ENCODE measurements at regions not wholly inside any gene's neighbourhood (a gene's known extent, or its start where the extent isn't known, plus 50 kb on each side); places are given as distances from the start of the nearest gene placed in this dataset.

DNA sequence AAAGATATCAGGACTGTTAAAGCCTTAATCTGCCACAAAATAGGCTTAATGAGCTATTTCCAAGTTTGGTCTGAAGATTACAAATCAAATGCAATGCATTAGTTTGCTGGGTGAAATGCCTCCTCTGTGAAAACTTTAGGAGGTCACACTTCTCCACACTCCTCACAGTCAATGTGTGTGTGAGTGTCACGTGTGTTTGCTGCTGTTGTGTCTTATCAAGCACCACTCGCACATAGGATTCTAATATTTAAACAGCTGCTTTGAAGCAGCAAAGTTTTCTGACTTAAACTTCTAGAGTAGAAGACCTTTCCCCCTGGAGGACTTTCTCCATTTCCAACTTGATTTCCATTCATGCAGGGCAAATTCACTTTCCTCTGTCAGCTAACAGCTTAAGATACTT lies 203.2 kb upstream of the PEX5L start:
- Histone ChIP-seq H3K9ac (ENCODE audit: low read length) (no peak overlapping the region), H2BK12ac (ENCODE audit: low read length in 2 of 2) (no peak overlapping the region), H2AK5ac (ENCODE audit: low read length, severe bottlenecking) (no peak overlapping the region), H3K18ac (ENCODE audit: low read depth in 1 of 2, low read length in 2 of 2) (no peak overlapping the region), H3K27ac (ENCODE audit: low read length, poor library complexity, severe bottlenecking) (no peak overlapping the region), H3K4me2 (ENCODE audit: low read length, poor library complexity, severe bottlenecking) (no peak overlapping the region), H4K8ac (ENCODE audit: low read length) (no peak overlapping the region), H3K4me1 (ENCODE audit: control insufficient read depth, insufficient read depth, low read depth, low read length) (no peaks in the 10 kb centered on the region), H3K27me3 (ENCODE audit: control insufficient read depth in 1 of 2, insufficient read depth in 1 of 2, low read length in 2 of 2) (no peaks in the 10 kb centered on the region), H3K36me3 (ENCODE audit: control insufficient read depth in 1 of 2, insufficient read depth in 2 of 2, low read depth in 1 of 2, low read length in 2 of 2) (no peaks in the 10 kb centered on the region), H2BK15ac (ENCODE audit: low read depth, poor library complexity, severe bottlenecking) (no peak overlapping the region), H2AFZ (ENCODE audit: low read depth, low read length) (no peak overlapping the region), H3K23ac (ENCODE audit: low read length in 2 of 2) (no peak overlapping the region), H3K4ac (ENCODE audit: low read depth in 1 of 2, low read length in 2 of 2) (no peak overlapping the region), H4K91ac (ENCODE audit: low read length) (no peak overlapping the region), H3K14ac (ENCODE audit: low read length in 2 of 2) (no peak overlapping the region), H2BK5ac (ENCODE audit: low read depth, low read length, poor library complexity, severe bottlenecking) (no peak overlapping the region), H3K4me3 (ENCODE audit: insufficient read depth in 1 of 2, low read depth in 1 of 2, low read length in 2 of 2) (no peak overlapping the region), H3K79me1 (replicated peaks; ENCODE audit: low read length, poor library complexity, severe bottlenecking) (no peaks in the 10 kb centered on the region), H2BK120ac (ENCODE audit: low read depth, low read length) (no peak overlapping the region), H3K9me3 (ENCODE audit: control insufficient read depth, low read length) (peaks cover 2% of the 10 kb centered on the region)
- 85% methylated on average over 2 of the region's 2 CpGs for WGBS
- DNase-seq: no peak

DNA sequence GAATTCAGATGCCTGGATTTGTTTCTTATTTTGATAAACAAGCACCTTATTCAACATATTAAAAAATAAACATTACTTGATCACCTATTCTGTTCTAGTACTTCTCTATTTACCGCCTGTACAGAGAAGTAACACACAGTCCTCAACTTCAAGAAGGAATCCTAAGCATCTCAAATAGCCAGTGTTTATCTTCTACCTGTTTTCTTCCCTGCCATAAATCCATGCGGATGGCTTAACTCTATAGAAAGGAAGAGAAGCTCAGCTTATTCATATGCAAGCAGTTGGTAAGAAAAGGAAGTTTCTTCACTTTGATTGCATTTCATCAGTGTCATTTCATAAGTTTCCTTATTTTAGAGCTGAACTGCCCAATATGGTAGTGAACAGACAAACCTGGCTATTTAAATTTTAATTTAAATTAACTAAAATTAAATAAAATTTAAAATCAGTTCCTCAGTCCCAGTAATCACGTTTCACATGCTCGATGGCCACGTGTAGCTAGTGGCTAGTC lies 210.0 kb upstream of the PEX5L start:
- H2BK5ac ChIP-seq (ENCODE audit: low read depth, low read length, poor library complexity, severe bottlenecking): no peak overlapping the region
- no peaks in the 10 kb centered on the region for H3K27me3 ChIP-seq (ENCODE audit: control insufficient read depth in 1 of 2, insufficient read depth in 1 of 2, low read length in 2 of 2)
- no peak overlapping the region for H3K9ac ChIP-seq (ENCODE audit: low read length)
- no peak overlapping the region for H4K91ac ChIP-seq (ENCODE audit: low read length)
- 49% methylated on average over 4 of the region's 5 CpGs for WGBS
- no peak overlapping the region for H2BK120ac ChIP-seq (ENCODE audit: low read depth, low read length)
- H2AFZ ChIP-seq (ENCODE audit: low read depth, low read length): no peak overlapping the region
- no peak overlapping the region for H3K14ac ChIP-seq (ENCODE audit: low read length in 2 of 2)
- no peak overlapping the region for H3K4me2 ChIP-seq (ENCODE audit: low read length, poor library complexity, severe bottlenecking)
- no peak overlapping the region for H2AK5ac ChIP-seq (ENCODE audit: low read length, severe bottlenecking)
- no peak overlapping the region for H3K4me3 ChIP-seq (ENCODE audit: insufficient read depth in 1 of 2, low read depth in 1 of 2, low read length in 2 of 2)
- no peak overlapping the region for H4K8ac ChIP-seq (ENCODE audit: low read length)
- H3K9me3 ChIP-seq (ENCODE audit: control insufficient read depth, low read length): no peaks in the 10 kb centered on the region
- no peak overlapping the region for H3K23ac ChIP-seq (ENCODE audit: low read length in 2 of 2)
- no peaks in the 10 kb centered on the region for H3K79me1 ChIP-seq (replicated peaks; ENCODE audit: low read length, poor library complexity, severe bottlenecking)
- H2BK12ac ChIP-seq (ENCODE audit: low read length in 2 of 2): no peak overlapping the region
- no peak overlapping the region for H3K18ac ChIP-seq (ENCODE audit: low read depth in 1 of 2, low read length in 2 of 2)
- no peak overlapping the region for H3K27ac ChIP-seq (ENCODE audit: low read length, poor library complexity, severe bottlenecking)
- no peaks in the 10 kb centered on the region for H3K4me1 ChIP-seq (ENCODE audit: control insufficient read depth, insufficient read depth, low read depth, low read length)
- DNase-seq: no peak
- no peaks in the 10 kb centered on the region for H3K36me3 ChIP-seq (ENCODE audit: control insufficient read depth in 1 of 2, insufficient read depth in 2 of 2, low read depth in 1 of 2, low read length in 2 of 2)
- H2BK15ac ChIP-seq (ENCODE audit: low read depth, poor library complexity, severe bottlenecking): no peak overlapping the region
- H3K4ac ChIP-seq (ENCODE audit: low read depth in 1 of 2, low read length in 2 of 2): no peak overlapping the region

DNA sequence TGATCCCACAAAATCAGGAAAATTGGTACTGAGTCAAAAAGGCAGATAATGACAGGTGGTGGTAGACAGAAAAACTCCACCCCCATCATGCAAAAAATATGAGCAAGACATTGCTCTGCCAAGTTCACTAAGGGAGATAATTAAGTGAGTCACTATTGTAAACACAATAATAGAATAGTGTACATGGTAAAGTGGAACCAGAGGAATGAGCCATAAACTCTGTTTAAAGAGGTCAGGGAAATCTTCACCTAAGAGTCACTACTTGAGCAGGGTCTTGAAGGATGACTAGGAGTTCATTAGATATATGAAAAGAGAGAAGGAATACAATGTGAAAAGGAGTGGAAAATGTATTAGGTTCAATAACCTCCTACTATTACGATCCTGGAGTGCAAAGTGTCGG lies 213.4 kb upstream of the PEX5L start:
- H3K27ac ChIP-seq (ENCODE audit: low read length, poor library complexity, severe bottlenecking): no peak overlapping the region
- WGBS: 80% methylated on average over 2 of the region's 2 CpGs

DNA sequence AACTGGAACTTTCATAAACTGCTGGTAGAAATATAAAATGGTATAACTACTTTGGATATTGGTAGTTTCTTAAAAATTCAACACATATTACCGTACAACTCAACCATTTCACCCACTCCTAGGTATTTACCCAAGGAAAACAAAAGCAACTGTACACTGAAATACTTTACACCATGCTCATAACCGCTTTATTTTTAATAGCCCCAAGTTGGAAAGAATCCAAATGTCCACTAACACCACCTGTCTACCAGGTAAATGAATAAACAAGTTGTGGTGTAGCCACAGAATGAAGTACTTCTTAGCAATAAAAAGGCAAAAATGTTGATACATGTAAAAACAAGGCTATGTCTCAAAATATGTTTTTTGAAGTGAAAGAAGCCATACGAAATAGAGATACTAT lies 215.9 kb upstream of the PEX5L start:
- Histone ChIP-seq H2BK5ac (ENCODE audit: low read depth, low read length, poor library complexity, severe bottlenecking) (no peak overlapping the region), H4K8ac (ENCODE audit: low read length) (no peak overlapping the region), H3K4me2 (ENCODE audit: low read length, poor library complexity, severe bottlenecking) (no peak overlapping the region), H3K79me1 (replicated peaks; ENCODE audit: low read length, poor library complexity, severe bottlenecking) (no peaks in the 10 kb centered on the region), H2AFZ (ENCODE audit: low read depth, low read length) (no peak overlapping the region), H3K4me1 (ENCODE audit: control insufficient read depth, insufficient read depth, low read depth, low read length) (no peaks in the 10 kb centered on the region), H4K91ac (ENCODE audit: low read length) (no peak overlapping the region), H3K27me3 (ENCODE audit: control insufficient read depth in 1 of 2, insufficient read depth in 1 of 2, low read length in 2 of 2) (no peaks in the 10 kb centered on the region), H3K9ac (ENCODE audit: low read length) (no peak overlapping the region), H3K9me3 (ENCODE audit: control insufficient read depth, low read length) (peaks cover 3% of the 10 kb centered on the region), H3K27ac (ENCODE audit: low read length, poor library complexity, severe bottlenecking) (no peak overlapping the region), H2BK120ac (ENCODE audit: low read depth, low read length) (no peak overlapping the region), H3K23ac (ENCODE audit: low read length in 2 of 2) (no peak overlapping the region), H3K4me3 (ENCODE audit: insufficient read depth in 1 of 2, low read depth in 1 of 2, low read length in 2 of 2) (no peak overlapping the region), H3K14ac (ENCODE audit: low read length in 2 of 2) (no peak overlapping the region), H3K36me3 (ENCODE audit: control insufficient read depth in 1 of 2, insufficient read depth in 2 of 2, low read depth in 1 of 2, low read length in 2 of 2) (no peaks in the 10 kb centered on the region), H3K18ac (ENCODE audit: low read depth in 1 of 2, low read length in 2 of 2) (no peak overlapping the region), H3K4ac (ENCODE audit: low read depth in 1 of 2, low read length in 2 of 2) (no peak overlapping the region), H2AK5ac (ENCODE audit: low read length, severe bottlenecking) (no peak overlapping the region), H2BK15ac (ENCODE audit: low read depth, poor library complexity, severe bottlenecking) (no peak overlapping the region), H2BK12ac (ENCODE audit: low read length in 2 of 2) (no peak overlapping the region)
- 55% methylated on average over 1 of the region's 3 CpGs for WGBS
- no peak for DNase-seq

More for the DNA sequence above, 213.4 kb upstream of the PEX5L start:
- Histone ChIP-seq H3K36me3 (ENCODE audit: control insufficient read depth in 1 of 2, insufficient read depth in 2 of 2, low read depth in 1 of 2, low read length in 2 of 2) (no peaks in the 10 kb centered on the region), H3K27me3 (ENCODE audit: control insufficient read depth in 1 of 2, insufficient read depth in 1 of 2, low read length in 2 of 2) (no peaks in the 10 kb centered on the region), H3K4ac (ENCODE audit: low read depth in 1 of 2, low read length in 2 of 2) (no peak overlapping the region), H3K9me3 (ENCODE audit: control insufficient read depth, low read length) (no peaks in the 10 kb centered on the region), H3K4me1 (ENCODE audit: control insufficient read depth, insufficient read depth, low read depth, low read length) (no peaks in the 10 kb centered on the region), H3K4me2 (ENCODE audit: low read length, poor library complexity, severe bottlenecking) (no peak overlapping the region), H3K23ac (ENCODE audit: low read length in 2 of 2) (no peak overlapping the region), H3K18ac (ENCODE audit: low read depth in 1 of 2, low read length in 2 of 2) (no peak overlapping the region), H3K79me1 (replicated peaks; ENCODE audit: low read length, poor library complexity, severe bottlenecking) (no peaks in the 10 kb centered on the region), H2BK12ac (ENCODE audit: low read length in 2 of 2) (no peak overlapping the region), H4K8ac (ENCODE audit: low read length) (no peak overlapping the region), H2BK5ac (ENCODE audit: low read depth, low read length, poor library complexity, severe bottlenecking) (no peak overlapping the region), H3K9ac (ENCODE audit: low read length) (no peak overlapping the region), H3K14ac (ENCODE audit: low read length in 2 of 2) (no peak overlapping the region), H4K91ac (ENCODE audit: low read length) (no peak overlapping the region), H2AFZ (ENCODE audit: low read depth, low read length) (no peak overlapping the region), H2BK15ac (ENCODE audit: low read depth, poor library complexity, severe bottlenecking) (no peak overlapping the region), H2AK5ac (ENCODE audit: low read length, severe bottlenecking) (no peak overlapping the region), H2BK120ac (ENCODE audit: low read depth, low read length) (no peak overlapping the region), H3K4me3 (ENCODE audit: insufficient read depth in 1 of 2, low read depth in 1 of 2, low read length in 2 of 2) (no peak overlapping the region)
- no peak for DNase-seq
